NCI-H1417 treated with DMSO at 0.1 percent for 48 hours (cell line): ENCODE measurements at regions not wholly inside any gene's neighbourhood (a gene's known extent, or its start where the extent isn't known, plus 50 kb on each side); places are given as distances from the start of the nearest gene placed in this dataset.
A peak's percentile ranks its signal among the peaks of the same experiment; 100 is the strongest.

Source experiments
- DNase-seq: peaks from one replicate; lab custom pipeline; 2025; lab: John Stamatoyannopoulos, UW

- DNase-seq, result no peak
Observed at GRCh38 chr12:93299262-93299846, 78.4 kb upstream of the NUDT4 start.

GRCh38 chr12:93300611-93301021 lies 77.1 kb upstream of the NUDT4 start:
- DNase-seq, result no peak

- no peak for DNase-seq
Observed at GRCh38 chr12:93302331-93303229, 75.1 kb upstream of the NUDT4 start.

GRCh38 chr12:93306636-93307035 lies 71.1 kb upstream of the NUDT4 start:
- DNase-seq, result no peak

GRCh38 chr12:93308281-93308680 lies 69.4 kb upstream of the NUDT4 start:
- no peak for DNase-seq

- DNase-seq, result no peak
Observed at GRCh38 chr12:93311827-93312226, 65.9 kb upstream of the NUDT4 start.

- no peak for DNase-seq
Observed at GRCh38 chr12:93314177-93314497, 63.6 kb upstream of the NUDT4 start.

GRCh38 chr12:93315385-93315906 lies 62.3 kb upstream of the NUDT4 start:
- no peak for DNase-seq

GRCh38 chr12:93315907-93316622 lies 61.7 kb upstream of the NUDT4 start:
- DNase-seq, result no peak

- no peak for DNase-seq
Observed at GRCh38 chr12:93316623-93316971, 61.1 kb upstream of the NUDT4 start.

GRCh38 chr12:93317227-93317626 lies 60.5 kb upstream of the NUDT4 start:
- DNase-seq, result no peak

GRCh38 chr12:93318720-93319522 lies 58.8 kb upstream of the NUDT4 start:
- peak; percentile 37 for DNase-seq

- no peak for DNase-seq
Observed at GRCh38 chr12:93319523-93320050, 58.1 kb upstream of the NUDT4 start.

- DNase-seq, result no peak
Observed at GRCh38 chr12:93322784-93323183, 54.9 kb upstream of the NUDT4 start.

- no peak for DNase-seq
Observed at GRCh38 chr12:93323625-93324329, 53.9 kb upstream of the NUDT4 start.

GRCh38 chr12:93325855-93326254 lies 51.9 kb upstream of the NUDT4 start:
- no peak for DNase-seq
